ENCODE measurements at regions not wholly inside any gene's neighbourhood (a gene's known extent, or its start where the extent isn't known, plus 50 kb on each side); places are given as distances from the start of the nearest gene placed in this dataset.
"Not testable (repeated sequence)": the region's sequence is repeated elsewhere in the genome, so short reads cannot be mapped to it uniquely, and the experiment has no call there.

GRCh38 chr10:123380491-123381085 is 226.4 kb downstream of the BUB3 start:
- H3K36me3 ChIP-seq, result no peaks in the 10 kb centered on the region
- H3K27me3 ChIP-seq (replicated peaks), result no peaks in the 10 kb centered on the region
- no peak overlapping the region for H3K4me3 ChIP-seq
- no peaks in the 10 kb centered on the region for H3K4me1 ChIP-seq (replicated peaks)
- H3K27ac ChIP-seq, result no peak overlapping the region
- DNase-seq (ENCODE audit: low read depth in 1 of 2, low spot score in 2 of 2), result no peak
- H3K9me3 ChIP-seq (replicated peaks), result no peaks in the 10 kb centered on the region

DNA sequence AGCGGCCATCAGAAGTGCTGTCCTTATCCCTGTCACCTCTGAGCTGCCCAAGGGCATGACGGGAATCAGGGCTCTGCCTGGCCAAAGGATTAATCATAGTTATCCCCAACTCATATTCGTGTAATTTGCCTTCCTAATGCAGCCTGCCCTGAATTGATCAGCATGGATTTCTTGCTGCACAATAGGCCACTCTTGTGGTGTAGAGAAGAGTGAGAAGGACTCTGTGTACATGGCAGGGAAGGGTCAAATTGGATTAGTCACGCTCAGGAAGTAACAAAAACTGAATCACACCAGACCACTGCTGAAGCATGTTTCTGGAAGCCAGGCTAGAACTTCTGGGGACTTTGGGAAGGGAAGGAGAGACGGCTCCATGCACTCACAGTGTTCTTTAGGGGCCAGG is 227.0 kb downstream of the BUB3 start:
- Histone ChIP-seq H3K27ac (no peak overlapping the region), H3K36me3 (no peaks in the 10 kb centered on the region), H3K27me3 (replicated peaks) (no peaks in the 10 kb centered on the region), H3K4me3 (no peak overlapping the region), H3K9me3 (replicated peaks) (peaks cover 2% of the 10 kb centered on the region; the same call in 1 of the 2 replicates), H3K4me1 (replicated peaks) (no peaks in the 10 kb centered on the region)
- no peak for DNase-seq (ENCODE audit: low read depth in 1 of 2, low spot score in 2 of 2)

- H3K4me3 ChIP-seq, result no peak overlapping the region
- no peak for DNase-seq (ENCODE audit: low read depth in 1 of 2, low spot score in 2 of 2)
- no peaks in the 10 kb centered on the region for H3K36me3 ChIP-seq
- H3K27me3 ChIP-seq (replicated peaks), result no peaks in the 10 kb centered on the region
- no peaks in the 10 kb centered on the region for H3K4me1 ChIP-seq (replicated peaks)
- H3K9me3 ChIP-seq (replicated peaks), result peaks cover 2% of the 10 kb centered on the region; the same call in 1 of the 2 replicates
- H3K27ac ChIP-seq, result no peak overlapping the region
Measured at GRCh38 chr10:123382491-123382890, 228.3 kb downstream of the BUB3 start.

DNA sequence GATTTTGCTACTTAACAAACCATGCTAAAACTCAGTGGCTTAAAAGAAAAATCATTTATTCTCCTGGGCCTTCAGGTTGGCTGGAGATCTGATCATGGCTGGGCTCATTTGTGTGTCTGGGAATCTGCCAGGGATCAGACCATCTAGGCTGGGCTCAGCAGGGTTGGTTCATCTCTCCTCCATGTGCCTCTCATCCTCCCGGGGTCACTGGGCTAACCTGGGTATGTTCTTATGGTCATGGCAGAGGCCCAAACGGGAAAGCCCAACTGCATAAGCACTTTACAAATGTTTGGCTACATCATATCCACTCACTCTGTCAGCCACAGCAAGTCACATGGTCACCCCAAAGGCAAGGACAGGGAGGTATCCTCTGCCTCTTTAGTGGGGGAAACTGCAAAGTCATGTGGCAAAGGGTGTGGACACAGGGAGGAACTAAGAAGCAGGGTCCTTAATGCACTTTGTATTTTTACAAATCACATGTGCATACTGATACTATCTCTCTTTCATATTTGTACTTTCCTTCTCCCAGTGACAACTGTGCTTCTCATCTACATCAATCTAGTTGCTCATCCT is 231.4 kb downstream of the BUB3 start:
- H3K9me3 ChIP-seq (replicated peaks), result peaks cover 2% of the 10 kb centered on the region; the same call in 1 of the 2 replicates
- no peaks in the 10 kb centered on the region for H3K4me1 ChIP-seq (replicated peaks)
- no peak overlapping the region for H3K27ac ChIP-seq
- no peak overlapping the region for H3K4me3 ChIP-seq
- H3K36me3 ChIP-seq, result no peaks in the 10 kb centered on the region
- no peaks in the 10 kb centered on the region for H3K27me3 ChIP-seq (replicated peaks)
- no peak for DNase-seq (ENCODE audit: low read depth in 1 of 2, low spot score in 2 of 2)

DNA sequence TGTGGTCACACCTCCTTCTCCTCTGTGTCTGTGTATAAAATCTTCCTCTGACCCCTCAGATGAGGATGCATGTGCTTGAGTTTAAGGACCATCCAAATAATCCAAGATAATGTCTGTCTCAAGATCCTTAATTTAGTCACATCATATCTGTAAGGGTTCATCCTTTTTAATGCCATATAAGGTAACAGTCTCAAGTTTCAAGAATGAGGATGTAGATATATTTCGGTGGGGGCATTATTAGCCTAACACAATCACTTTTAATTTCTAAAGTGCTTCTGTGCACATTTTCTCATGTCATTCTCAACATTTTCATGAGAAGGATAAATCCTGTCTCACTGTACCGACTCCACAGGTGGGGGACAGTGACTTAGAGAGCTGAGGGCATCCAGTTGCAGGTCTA is 235.3 kb downstream of the BUB3 start:
- Histone ChIP-seq H3K4me1 (replicated peaks) (no peaks in the 10 kb centered on the region), H3K4me3 (no peak overlapping the region), H3K27me3 (replicated peaks) (no peaks in the 10 kb centered on the region), H3K27ac (no peak overlapping the region), H3K9me3 (replicated peaks) (peaks cover 2% of the 10 kb centered on the region), H3K36me3 (no peaks in the 10 kb centered on the region)
- DNase-seq (ENCODE audit: low read depth in 1 of 2, low spot score in 2 of 2), result no peak

GRCh38 chr10:123390332-123390731 is 236.1 kb downstream of the BUB3 start:
- DNase-seq (ENCODE audit: low read depth in 1 of 2, low spot score in 2 of 2), result no peak
- H3K4me1 ChIP-seq (replicated peaks), result no peaks in the 10 kb centered on the region
- no peaks in the 10 kb centered on the region for H3K36me3 ChIP-seq

GRCh38 chr10:123390874-123391273 is 236.7 kb downstream of the BUB3 start:
- Histone ChIP-seq H3K27ac (no peak overlapping the region), H3K4me3 (no peak overlapping the region), H3K36me3 (no peaks in the 10 kb centered on the region), H3K9me3 (replicated peaks) (peaks cover 1% of the 10 kb centered on the region), H3K27me3 (replicated peaks) (no peaks in the 10 kb centered on the region), H3K4me1 (replicated peaks) (no peaks in the 10 kb centered on the region)
- no peak for DNase-seq (ENCODE audit: low read depth in 1 of 2, low spot score in 2 of 2)

More at GRCh38 chr10:123390332-123390731, 236.1 kb downstream of the BUB3 start:
- Histone ChIP-seq H3K4me3 (no peak overlapping the region), H3K27me3 (replicated peaks) (no peaks in the 10 kb centered on the region), H3K9me3 (replicated peaks) (peaks cover 2% of the 10 kb centered on the region), H3K27ac (no peak overlapping the region)

GRCh38 chr10:123391275-123392028 is 237.2 kb downstream of the BUB3 start:
- no peak overlapping the region for H3K4me3 ChIP-seq
- H3K27ac ChIP-seq, result no peak overlapping the region
- no peaks in the 10 kb centered on the region for H3K27me3 ChIP-seq (replicated peaks)
- no peak for DNase-seq (ENCODE audit: low read depth in 1 of 2, low spot score in 2 of 2)
- H3K4me1 ChIP-seq (replicated peaks), result no peaks in the 10 kb centered on the region
- no peaks in the 10 kb centered on the region; the same call in none of the 2 replicates for H3K9me3 ChIP-seq (replicated peaks)
- H3K36me3 ChIP-seq, result no peaks in the 10 kb centered on the region

- H3K4me1 ChIP-seq (replicated peaks), result no peaks in the 10 kb centered on the region
- no peak for DNase-seq (ENCODE audit: low read depth in 1 of 2, low spot score in 2 of 2)
- no peaks in the 10 kb centered on the region for H3K36me3 ChIP-seq
- no peak overlapping the region for H3K27ac ChIP-seq
- no peak overlapping the region for H3K4me3 ChIP-seq
- H3K9me3 ChIP-seq (replicated peaks), result no peaks in the 10 kb centered on the region; the same call in none of the 2 replicates
- no peaks in the 10 kb centered on the region for H3K27me3 ChIP-seq (replicated peaks)
Measured at GRCh38 chr10:123392182-123392963, 238.2 kb downstream of the BUB3 start.

DNA sequence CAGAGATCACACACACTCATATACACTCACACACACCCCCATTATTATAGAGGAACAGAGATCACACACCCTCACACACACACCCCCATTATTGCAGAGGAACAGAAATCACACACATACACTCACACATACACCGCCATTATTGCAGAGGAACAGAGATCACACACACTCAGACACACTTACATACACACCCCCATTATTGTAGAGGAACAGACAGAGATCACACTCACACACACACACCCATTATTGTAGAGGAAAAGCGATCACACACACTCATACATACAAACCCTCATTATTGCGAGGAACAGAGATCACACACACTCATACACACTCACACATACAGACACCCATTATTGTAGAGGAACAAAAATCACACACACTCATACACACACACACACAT is 239.0 kb downstream of the BUB3 start:
- no peaks in the 10 kb centered on the region for H3K36me3 ChIP-seq
- H3K27ac ChIP-seq, result no peak overlapping the region
- no peaks in the 10 kb centered on the region; the same call in none of the 2 replicates for H3K9me3 ChIP-seq (replicated peaks)
- H3K27me3 ChIP-seq (replicated peaks), result no peaks in the 10 kb centered on the region
- no peaks in the 10 kb centered on the region for H3K4me1 ChIP-seq (replicated peaks)
- H3K4me3 ChIP-seq, result no peak overlapping the region
- no peak for DNase-seq (ENCODE audit: low read depth in 1 of 2, low spot score in 2 of 2)

GRCh38 chr10:123394382-123394781 is 240.2 kb downstream of the BUB3 start:
- Histone ChIP-seq H3K4me3 (no peak overlapping the region), H3K9me3 (replicated peaks) (no peaks in the 10 kb centered on the region; the same call in none of the 2 replicates), H3K27ac (no peak overlapping the region), H3K36me3 (no peaks in the 10 kb centered on the region), H3K4me1 (replicated peaks) (no peaks in the 10 kb centered on the region), H3K27me3 (replicated peaks) (no peaks in the 10 kb centered on the region)
- no peak for DNase-seq (ENCODE audit: low read depth in 1 of 2, low spot score in 2 of 2)

DNA sequence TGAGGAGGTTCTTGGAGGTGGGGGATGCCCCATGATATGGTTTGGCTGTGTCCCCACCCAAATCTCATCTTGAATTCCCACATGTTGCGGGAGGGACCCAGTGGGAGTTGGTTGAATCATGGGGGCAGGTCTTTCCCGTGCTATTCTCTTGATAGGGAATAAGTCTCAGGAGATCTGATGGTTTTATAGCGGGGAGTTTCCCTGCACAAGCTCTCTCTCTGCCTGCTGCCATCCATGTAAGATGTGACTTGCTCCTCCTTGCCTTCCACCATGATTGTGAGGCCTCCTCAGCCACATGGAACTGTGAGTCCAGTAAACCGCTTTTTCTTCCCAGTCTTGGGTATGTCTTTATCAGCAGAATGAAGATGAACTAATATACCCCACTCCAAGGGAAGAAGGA is 241.0 kb downstream of the BUB3 start:
- H3K4me1 ChIP-seq (replicated peaks); H3K9me3 ChIP-seq (replicated peaks); DNase-seq (ENCODE audit: low read depth in 1 of 2, low spot score in 2 of 2); H3K27me3 ChIP-seq (replicated peaks); H3K4me3 ChIP-seq; H3K27ac ChIP-seq; H3K36me3 ChIP-seq: not testable (repeated sequence)

DNA sequence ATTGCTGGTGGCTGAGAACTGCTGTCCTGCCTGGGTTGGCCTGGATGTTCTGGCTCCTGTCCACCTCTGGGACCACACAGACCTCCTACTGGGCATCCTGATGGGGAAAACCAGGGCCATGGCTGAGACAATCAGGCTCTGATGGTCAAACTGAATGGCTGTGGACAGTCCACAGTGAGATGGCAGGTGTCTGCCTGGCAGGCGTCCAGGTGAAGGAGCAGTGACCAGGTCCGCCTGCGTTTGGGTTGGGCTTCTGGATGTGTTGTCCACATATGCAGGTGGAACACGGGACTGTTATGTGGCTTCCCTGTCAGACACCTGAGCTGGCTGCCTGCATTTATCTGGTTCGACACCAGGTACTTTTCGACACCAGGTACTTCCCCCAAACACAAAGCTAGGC is 241.7 kb downstream of the BUB3 start:
- Histone ChIP-seq H3K9me3 (replicated peaks) (no peaks in the 10 kb centered on the region; the same call in 1 of the 2 replicates), H3K4me3 (no peak overlapping the region), H3K36me3 (no peaks in the 10 kb centered on the region), H3K27ac (no peak overlapping the region), H3K27me3 (replicated peaks) (no peaks in the 10 kb centered on the region), H3K4me1 (replicated peaks) (no peaks in the 10 kb centered on the region)
- no peak for DNase-seq (ENCODE audit: low read depth in 1 of 2, low spot score in 2 of 2)

DNA sequence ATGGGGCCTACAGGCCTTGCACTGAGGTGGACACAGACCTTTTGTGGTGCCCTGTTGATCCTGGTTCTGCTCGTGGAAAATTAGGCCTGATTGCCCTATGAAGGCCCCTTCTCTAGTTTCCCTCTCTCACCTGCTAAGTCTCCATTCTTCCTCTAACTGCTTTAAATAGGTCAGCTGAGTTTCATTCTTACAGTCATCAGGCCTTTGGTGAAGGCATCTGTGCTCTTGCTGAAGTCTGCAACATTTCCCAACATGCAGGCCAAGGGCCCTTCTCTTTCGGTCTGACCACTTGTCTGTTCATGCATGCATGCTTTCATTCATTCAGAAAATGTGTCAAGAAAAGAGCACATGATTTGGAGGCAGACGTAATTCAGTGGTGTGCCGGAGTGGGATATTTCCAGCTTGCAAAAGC is 244.0 kb downstream of the BUB3 start:
- Histone ChIP-seq H3K4me3 (no peak overlapping the region), H3K4me1 (replicated peaks) (no peaks in the 10 kb centered on the region), H3K36me3 (no peaks in the 10 kb centered on the region), H3K27me3 (replicated peaks) (no peaks in the 10 kb centered on the region), H3K9me3 (replicated peaks) (no peaks in the 10 kb centered on the region), H3K27ac (no peak overlapping the region)
- DNase-seq (ENCODE audit: low read depth in 1 of 2, low spot score in 2 of 2), result no peak

Data from SJSA1 (cell line).